Gastrocnemius medialis (tissue), 4 donors: ENCODE measurements at regions not wholly inside any gene's neighbourhood (a gene's known extent, or its start where the extent isn't known, plus 50 kb on each side); places are given as distances from the start of the nearest gene placed in this dataset.

Experiments
- ATAC-seq, 2 donors: fragments of 150-250 bp; one replicate each; pipeline ENCODE4 v1.9.1; 2016
- DNase-seq, 2 donors: peaks; one replicate each; pipeline ENCODE4 v3.0.0-alpha.2; 2019
- H3K27ac ChIP-seq, 4 donors: fragments of 200-600 bp; sonication (generic); 1 replicate in 1 of 4; 2 replicates in 3 of 4; pipeline ENCODE4 v1.5.1; 2016 to 2018; ENCODE audit warnings: mild to moderate bottlenecking in 2 of 4, moderate library complexity in 1 of 4
- H3K27me3 ChIP-seq, 3 donors: fragments of 200-600 bp; sonication (generic) in 2 of 3; 1 replicate in 1 of 3; 2 replicates in 2 of 3; pipeline versions ENCODE4 v1.5.1 to v1.6.0; 2016 to 2019; ENCODE audit warnings: mild to moderate bottlenecking in 1 of 3, moderate library complexity in 1 of 3
- H3K36me3 ChIP-seq, 2 donors: fragments of 200-600 bp; sonication (generic) in 1 of 2; one replicate each; pipeline ENCODE4 v1.5.1; 2017 to 2018
- H3K4me1 ChIP-seq, 2 donors: fragments of 200-600 bp; sonication (generic) in 1 of 2; one replicate each; pipeline ENCODE4 v1.5.1; 2016 to 2017; ENCODE audit warnings: mild to moderate bottlenecking in 2 of 2
- H3K4me3 ChIP-seq, 4 donors: fragments of 200-600 bp; sonication (generic) in 3 of 4; 1 replicate in 1 of 4; 2 replicates in 3 of 4; pipeline ENCODE4 v1.5.1; 2016 to 2019; ENCODE audit warnings: mild to moderate bottlenecking in 2 of 4
- H3K9me3 ChIP-seq, 3 donors: fragments of 200-600 bp; sonication (generic) in 2 of 3; 1 replicate in 1 of 3; 2 replicates in 2 of 3; pipeline ENCODE4 v1.5.1; 2016 to 2019
- CTCF ChIP-seq, 5 experiments: fragments of 450-650 bp in 3 of 5; fragments of 200-600 bp in 2 of 5; sonication (generic) in 2 of 5; IDR thresholded peaks in 4 of 5; conservative IDR thresholded peaks in 1 of 5; 1 replicate in 4 of 5; 2 replicates in 1 of 5; pipeline ENCODE4 v1.5.1; 2016 to 2019; ENCODE audit warnings: antibody characterized with exemption in 5 of 5, mild to moderate bottlenecking in 3 of 5, moderate library complexity in 3 of 5
- POLR2A ChIP-seq, 2 donors: fragments of 450-650 bp; IDR thresholded peaks; one replicate each; pipeline ENCODE4 v1.6.1; 2017; ENCODE audit warnings: antibody characterized with exemption in 2 of 2, mild to moderate bottlenecking in 2 of 2, moderate library complexity in 2 of 2
- in situ Hi-C, 4 donors: fragments of 200-750 bp; cut with MboI; loops; one replicate each; pipeline versions ENCODE4 v1.15.0 to v1.8.0; 2017; ENCODE audit warnings: low sequenced_read_pairs in 4 of 4
- intact Hi-C: fragments of 100-400 bp; cut with DNase I; formaldehyde crosslinking; loops from one replicate; pipeline ENCODE4 v1.15.1; 2023; ENCODE audit warnings: low total_unique reads

- DNase-seq (no peak), ATAC-seq (no peak)
- no peaks in the 10 kb centered on the region for H3K27me3 ChIP-seq
- H3K9me3 ChIP-seq, result no peaks in the 10 kb centered on the region
- H3K4me3 ChIP-seq, result no peak overlapping the region
- intact Hi-C loops, result no loop called here
- TF ChIP-seq CTCF (IDR thresholded peaks at IDR 0.05 in 4 of 5, conservative IDR thresholded peaks at IDR 0.05 in 1 of 5), result no peak
- no peak for TF ChIP-seq POLR2A (IDR thresholded peaks at IDR 0.05)
- no peak overlapping the region for H3K27ac ChIP-seq
- no peaks in the 10 kb centered on the region for H3K4me1 ChIP-seq
- in situ Hi-C loops, result no loop called here
- no peaks in the 10 kb centered on the region for H3K36me3 ChIP-seq
These were observed 145.0 kb upstream of the C21orf91 start for GRCh38 chr21:17964199-17964598.

- Histone ChIP-seq H3K27ac (no peak overlapping the region), H3K27me3 (no peaks in the 10 kb centered on the region), H3K9me3 (no peaks in the 10 kb centered on the region), H3K36me3 (no peaks in the 10 kb centered on the region), H3K4me1 (peaks cover 0 to 15% of the 10 kb centered on the region in 2 donors), H3K4me3 (no peak overlapping the region)
- TF ChIP-seq POLR2A (IDR thresholded peaks at IDR 0.05) (no peak), CTCF (IDR thresholded peaks at IDR 0.05 in 4 of 5, conservative IDR thresholded peaks at IDR 0.05 in 1 of 5) (no peak)
- DNase-seq (no peak), ATAC-seq (no peak)
- intact Hi-C loops, result no loop called here
- in situ Hi-C loops, result no loop called here
These were observed 131.4 kb upstream of the C21orf91 start for GRCh38 chr21:17950591-17950990.

GRCh38 chr21:17949421-17949820 lies 130.3 kb upstream of the C21orf91 start:
- Histone ChIP-seq H3K27me3 (no peaks in the 10 kb centered on the region), H3K4me1 (peaks cover 0 to 15% of the 10 kb centered on the region in 2 donors), H3K9me3 (no peaks in the 10 kb centered on the region), H3K4me3 (no peak overlapping the region), H3K27ac (no peak overlapping the region), H3K36me3 (no peaks in the 10 kb centered on the region)
- ATAC-seq (no peak), DNase-seq (no peak)
- intact Hi-C loops (no loop called here), in situ Hi-C loops (no loop called here)
- TF ChIP-seq CTCF (IDR thresholded peaks at IDR 0.05 in 4 of 5, conservative IDR thresholded peaks at IDR 0.05 in 1 of 5), result no peak
- no peak for TF ChIP-seq POLR2A (IDR thresholded peaks at IDR 0.05)

DNA sequence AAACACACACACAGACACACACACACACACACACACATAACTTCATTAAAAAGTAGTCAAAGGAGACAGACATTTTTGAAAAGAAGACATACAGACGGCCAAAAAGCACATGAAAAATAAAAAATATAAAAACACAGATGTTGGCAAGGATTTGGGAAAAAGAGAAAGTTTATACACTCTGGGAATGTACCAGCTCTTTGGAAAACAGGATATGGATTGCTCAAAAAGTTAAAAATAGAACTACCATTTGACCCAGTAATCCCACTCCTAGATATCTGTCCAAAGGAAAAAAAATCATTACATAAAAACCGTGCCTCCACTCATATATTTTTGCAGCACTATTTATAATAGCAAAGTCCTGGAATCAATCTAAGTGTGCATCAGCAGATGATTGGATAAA lies 128.4 kb upstream of the C21orf91 start:
- Histone ChIP-seq H3K27me3 (no peaks in the 10 kb centered on the region), H3K36me3 (no peaks in the 10 kb centered on the region), H3K4me1 (peaks cover 0 to 15% of the 10 kb centered on the region in 2 donors), H3K4me3 (no peak overlapping the region), H3K9me3 (no peaks in the 10 kb centered on the region), H3K27ac (no peak overlapping the region)
- intact Hi-C loops, result no loop called here
- ATAC-seq, result no peak
- no peak for DNase-seq
- in situ Hi-C loops, result no loop called here
- TF ChIP-seq CTCF (IDR thresholded peaks at IDR 0.05 in 4 of 5, conservative IDR thresholded peaks at IDR 0.05 in 1 of 5) (no peak), POLR2A (IDR thresholded peaks at IDR 0.05) (no peak)

DNA sequence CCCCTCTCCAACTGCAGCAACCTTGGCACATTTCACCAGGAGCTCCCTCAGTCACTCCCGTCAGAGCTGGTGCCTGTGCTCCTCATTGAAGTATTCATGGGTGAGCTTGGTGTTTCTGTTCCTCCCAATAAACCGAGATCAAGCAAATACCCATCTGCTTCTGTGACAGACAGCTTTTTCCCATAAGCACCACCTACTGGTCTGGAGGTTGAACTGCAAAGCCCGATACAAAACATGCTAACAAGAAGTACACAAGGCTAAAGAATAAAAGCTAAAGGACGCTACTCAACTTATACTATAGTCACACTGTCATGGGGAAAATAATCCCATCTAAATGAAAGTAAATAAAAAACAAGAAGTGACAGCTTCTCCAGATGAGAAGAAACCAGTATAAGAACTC lies 111.9 kb upstream of the C21orf91 start:
- ATAC-seq (no peak), DNase-seq (no peak)
- Histone ChIP-seq H3K4me1 (no peaks in the 10 kb centered on the region), H3K4me3 (no peak overlapping the region), H3K27ac (no peak overlapping the region), H3K9me3 (no peaks in the 10 kb centered on the region), H3K27me3 (no peaks in the 10 kb centered on the region), H3K36me3 (no peaks in the 10 kb centered on the region)
- TF ChIP-seq POLR2A (IDR thresholded peaks at IDR 0.05) (no peak), CTCF (IDR thresholded peaks at IDR 0.05 in 4 of 5, conservative IDR thresholded peaks at IDR 0.05 in 1 of 5) (no peak)
- in situ Hi-C loops, result no loop called here
- intact Hi-C loops, result no loop called here
